Right forelimb (tissue), 1 donor: ENCODE measurements at regions not wholly inside any gene's neighbourhood (a gene's known extent, or its start where the extent isn't known, plus 50 kb on each side); places are given as distances from the start of the nearest gene placed in this dataset.

Source experiments
- DNase-seq: peaks from one replicate; pipeline ENCODE4 v3.0.0-alpha.2; 2018

GRCh38 chr2:221022554-221022953, 549.5 kb downstream of the EPHA4 start:
- no peak for DNase-seq

- DNase-seq = no peak
Observed at GRCh38 chr2:221025398-221025797, 546.7 kb downstream of the EPHA4 start.

GRCh38 chr2:221034026-221034701, 537.9 kb downstream of the EPHA4 start:
- no peak for DNase-seq

GRCh38 chr2:221034973-221035372, 537.1 kb downstream of the EPHA4 start:
- DNase-seq = no peak

GRCh38 chr2:221042926-221043325, 529.2 kb downstream of the EPHA4 start:
- no peak for DNase-seq

- DNase-seq = no peak
Observed at GRCh38 chr2:221044781-221045180, 527.3 kb downstream of the EPHA4 start.

- no peak for DNase-seq
Observed at GRCh38 chr2:221050020-221050795, 521.9 kb downstream of the EPHA4 start.

GRCh38 chr2:221051162-221051561, 520.9 kb downstream of the EPHA4 start:
- no peak for DNase-seq

- no peak for DNase-seq
Observed at GRCh38 chr2:221060376-221060775, 511.7 kb downstream of the EPHA4 start.

- DNase-seq = no peak
Observed at GRCh38 chr2:221063568-221063967, 508.5 kb downstream of the EPHA4 start.

GRCh38 chr2:221064058-221064854, 507.8 kb downstream of the EPHA4 start:
- DNase-seq = no peak

- DNase-seq = no peak
Observed at GRCh38 chr2:221064880-221065279, 507.2 kb downstream of the EPHA4 start.

GRCh38 chr2:221068123-221068522, 504.0 kb downstream of the EPHA4 start:
- DNase-seq = no peak

- DNase-seq = no peak
Observed at GRCh38 chr2:221070106-221070505, 502.0 kb downstream of the EPHA4 start.

- DNase-seq = no peak
Observed at GRCh38 chr2:221073326-221074049, 498.6 kb downstream of the EPHA4 start.

GRCh38 chr2:221074238-221074637, 497.9 kb downstream of the EPHA4 start:
- no peak for DNase-seq

GRCh38 chr2:221075203-221075602, 496.9 kb downstream of the EPHA4 start:
- DNase-seq = no peak

- no peak for DNase-seq
Observed at GRCh38 chr2:221077251-221077650, 494.9 kb downstream of the EPHA4 start.

GRCh38 chr2:221077799-221078198, 494.3 kb downstream of the EPHA4 start:
- DNase-seq = no peak

- DNase-seq = no peak
Observed at GRCh38 chr2:221085341-221085900, 486.7 kb downstream of the EPHA4 start.

GRCh38 chr2:221085936-221086335, 486.2 kb downstream of the EPHA4 start:
- DNase-seq = no peak

GRCh38 chr2:221087779-221088178, 484.3 kb downstream of the EPHA4 start:
- no peak for DNase-seq

- DNase-seq = no peak
Observed at GRCh38 chr2:221088506-221088905, 483.6 kb downstream of the EPHA4 start.
